HG02763 (cell line): ENCODE measurements at regions not wholly inside any gene's neighbourhood (a gene's known extent, or its start where the extent isn't known, plus 50 kb on each side); places are given as distances from the start of the nearest gene placed in this dataset.

Experiments
- ATAC-seq: cut with Tn5 transposase; IDR thresholded peaks from one replicate; pipeline ENCODE4 v1.9.1; 2021; ENCODE audit warnings: mild to moderate bottlenecking, moderate library complexity; ENCODE audit not compliant: unreplicated experiment

- no peak for ATAC-seq
Observed at GRCh38 chr1:198472997-198473396, 67.5 kb downstream of the ATP6V1G3 start.

DNA sequence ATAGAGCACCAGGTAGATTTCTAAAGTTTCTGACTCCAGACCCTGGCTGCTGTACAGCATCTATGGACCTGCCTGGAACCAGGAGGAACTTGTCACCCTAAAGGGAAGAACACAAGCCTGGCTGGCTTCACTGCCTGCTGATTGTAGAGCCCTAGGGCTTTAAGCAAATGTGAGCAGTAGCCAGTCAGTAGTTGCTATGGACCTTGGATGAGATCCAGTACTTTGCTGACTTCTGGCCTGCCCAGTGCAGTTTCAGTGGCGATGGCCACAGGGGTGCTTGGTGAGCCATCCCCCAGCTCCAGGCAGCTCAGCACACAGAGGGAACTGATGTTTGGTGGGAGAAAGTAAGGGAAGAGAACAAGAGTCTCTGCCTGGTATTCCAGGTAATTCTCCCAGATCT is 68.4 kb downstream of the ATP6V1G3 start:
- ATAC-seq, result no peak

DNA sequence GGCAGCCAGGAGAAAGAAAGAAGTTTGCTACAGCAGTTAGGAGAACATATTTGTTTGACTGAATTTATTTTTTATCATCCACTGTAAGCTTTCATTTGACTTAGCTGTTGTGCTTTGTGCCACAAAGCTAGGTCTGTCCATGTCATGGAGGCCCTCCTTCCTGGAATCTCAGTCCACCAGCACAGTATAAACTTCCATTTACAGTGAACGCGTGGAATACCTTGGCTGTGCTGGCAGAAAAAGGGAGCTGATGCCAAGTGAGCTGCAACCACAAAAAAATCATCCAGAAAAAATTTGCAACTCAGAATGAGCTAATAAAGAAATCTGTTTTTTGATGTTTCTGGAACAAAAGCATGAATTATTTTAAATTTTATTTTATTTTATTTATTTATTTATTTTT is 72.6 kb downstream of the ATP6V1G3 start:
- no peak for ATAC-seq

- no peak for ATAC-seq
Observed at GRCh38 chr1:198467342-198467741, 73.1 kb downstream of the ATP6V1G3 start.

GRCh38 chr1:198465201-198466144 is 75.0 kb downstream of the ATP6V1G3 start:
- peak; percentile 65 for ATAC-seq

DNA sequence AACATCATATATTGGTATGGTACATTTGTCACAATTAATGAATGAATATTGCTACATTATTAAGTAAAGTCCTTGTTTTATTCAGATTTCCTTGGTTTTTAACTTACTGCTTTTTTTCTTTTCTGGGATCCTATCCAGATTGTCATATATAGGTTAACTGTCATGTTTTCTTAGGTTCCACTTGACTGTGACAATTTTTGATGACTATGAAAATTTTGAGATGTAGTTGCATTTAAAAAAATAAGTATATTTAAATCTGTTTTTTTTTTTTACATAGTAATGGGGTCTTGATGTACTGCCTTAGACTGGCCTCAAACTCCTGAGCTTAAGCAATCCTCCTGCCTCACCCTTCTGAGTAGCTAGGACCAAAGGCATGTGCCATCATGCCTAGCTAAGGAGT is 76.8 kb downstream of the ATP6V1G3 start:
- ATAC-seq, result no peak

GRCh38 chr1:198462365-198463019 is 78.0 kb downstream of the ATP6V1G3 start:
- no peak for ATAC-seq

- no peak for ATAC-seq
Observed at GRCh38 chr1:198455966-198456365, 84.5 kb downstream of the ATP6V1G3 start.

- ATAC-seq, result no peak
Observed at GRCh38 chr1:198449727-198450433, 90.6 kb downstream of the ATP6V1G3 start.

DNA sequence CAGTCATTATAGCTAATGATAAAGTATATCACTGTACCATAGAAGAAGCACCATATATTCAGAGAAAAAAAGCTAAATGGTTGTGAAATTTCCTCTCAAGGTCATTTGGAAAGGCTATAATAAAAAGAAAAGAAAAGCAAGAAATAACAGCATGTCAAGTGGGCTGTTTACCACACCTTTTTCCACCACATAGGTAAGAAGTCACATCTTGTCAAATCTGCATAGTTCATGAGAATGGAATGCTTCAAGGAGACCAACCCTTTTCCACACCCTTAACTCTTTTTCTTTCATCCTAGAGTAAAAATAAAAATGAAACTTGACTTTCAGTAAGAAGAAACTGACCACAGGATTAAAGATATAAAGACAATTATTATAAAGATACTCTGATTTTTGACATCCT is 91.2 kb downstream of the ATP6V1G3 start:
- ATAC-seq, result no peak

DNA sequence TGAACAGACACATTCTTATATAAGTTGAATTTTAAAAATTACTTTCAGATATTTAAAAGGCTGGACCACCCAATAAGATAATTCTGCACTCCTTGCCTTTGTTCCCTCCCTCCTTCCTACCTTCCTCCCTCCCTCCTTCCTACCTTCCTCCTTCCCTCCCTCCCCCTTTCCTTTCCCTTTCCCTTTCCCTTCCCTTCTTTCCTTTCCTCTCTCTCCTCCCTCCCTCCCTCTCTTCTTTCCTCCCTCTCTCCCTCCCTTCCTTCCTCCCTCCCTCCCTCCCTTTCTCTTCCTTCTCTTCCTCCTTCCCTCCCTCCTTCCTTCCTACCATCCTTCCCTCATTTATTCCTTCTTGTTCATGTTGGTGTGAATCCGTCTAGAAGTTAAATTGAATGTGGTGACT is 93.0 kb downstream of the ATP6V1G3 start:
- no peak for ATAC-seq

- ATAC-seq, result no peak
Observed at GRCh38 chr1:198445872-198446271, 94.6 kb downstream of the ATP6V1G3 start.

GRCh38 chr1:198444792-198445191 is 95.7 kb downstream of the ATP6V1G3 start:
- ATAC-seq, result no peak

DNA sequence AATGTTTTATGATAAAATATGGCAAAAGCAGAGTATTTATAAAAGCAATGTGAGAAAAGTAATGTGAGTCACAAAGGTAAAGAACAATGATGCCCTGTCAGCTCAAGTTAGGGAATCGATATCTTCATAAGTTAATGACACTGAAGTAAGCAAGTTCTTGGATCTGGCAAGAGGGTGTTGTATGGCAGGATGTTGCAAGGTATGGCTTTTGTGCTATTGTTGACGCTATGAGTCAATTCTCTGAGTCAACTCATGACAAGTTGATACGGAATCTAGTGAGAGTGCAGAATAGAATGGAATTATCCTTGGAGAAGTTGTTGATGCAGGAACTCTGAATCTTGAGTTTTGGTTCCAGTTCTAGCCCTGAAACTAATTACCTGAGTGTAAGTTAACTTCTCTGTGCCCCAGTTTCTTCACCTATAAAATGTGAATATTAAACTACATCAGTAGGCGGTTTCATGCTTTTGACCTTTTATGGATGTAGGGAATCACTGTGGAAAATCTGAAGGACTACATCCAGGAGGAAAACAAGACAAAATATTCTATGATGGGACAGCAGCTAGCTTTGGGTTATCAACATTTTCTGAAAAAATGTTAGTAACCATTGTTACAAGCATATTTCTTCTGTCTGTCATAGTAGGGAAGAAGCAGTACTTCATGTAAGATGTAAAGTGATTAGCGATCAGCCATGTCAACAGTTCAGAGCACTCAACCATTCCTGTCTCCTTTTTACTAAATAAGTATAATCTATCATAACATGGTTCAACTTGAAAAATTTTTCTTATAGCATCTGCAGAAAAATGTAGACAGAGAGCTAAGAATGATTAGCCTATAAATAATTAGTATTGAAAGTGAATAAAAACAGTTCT is 96.9 kb downstream of the ATP6V1G3 start:
- no peak for ATAC-seq

GRCh38 chr1:198440842-198441241 is 99.6 kb downstream of the ATP6V1G3 start:
- ATAC-seq, result no peak

GRCh38 chr1:198437332-198437731 is 103.1 kb downstream of the ATP6V1G3 start:
- ATAC-seq, result no peak

GRCh38 chr1:198436276-198436675 is 104.2 kb downstream of the ATP6V1G3 start:
- no peak for ATAC-seq

DNA sequence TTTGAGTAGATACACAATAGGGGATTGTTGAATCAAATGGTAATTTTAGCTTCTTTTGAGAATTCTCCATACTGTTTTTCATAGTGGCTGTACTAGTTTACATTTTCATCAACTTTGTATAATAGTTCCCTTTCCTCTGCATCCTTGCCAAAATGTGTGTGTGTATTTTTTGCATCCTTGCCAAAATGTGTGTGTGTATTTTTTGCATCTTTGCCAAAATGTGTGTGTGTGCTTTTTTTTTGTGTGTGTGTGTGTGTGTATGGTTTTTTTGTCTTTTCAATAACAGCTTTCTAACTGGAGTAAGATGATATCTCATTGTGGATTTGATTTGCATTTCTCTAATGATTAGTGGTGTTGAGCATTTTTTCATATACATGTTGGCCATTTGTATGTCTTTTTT is 105.4 kb downstream of the ATP6V1G3 start:
- no peak for ATAC-seq

GRCh38 chr1:198424441-198424840 is 116.0 kb downstream of the ATP6V1G3 start:
- no peak for ATAC-seq

DNA sequence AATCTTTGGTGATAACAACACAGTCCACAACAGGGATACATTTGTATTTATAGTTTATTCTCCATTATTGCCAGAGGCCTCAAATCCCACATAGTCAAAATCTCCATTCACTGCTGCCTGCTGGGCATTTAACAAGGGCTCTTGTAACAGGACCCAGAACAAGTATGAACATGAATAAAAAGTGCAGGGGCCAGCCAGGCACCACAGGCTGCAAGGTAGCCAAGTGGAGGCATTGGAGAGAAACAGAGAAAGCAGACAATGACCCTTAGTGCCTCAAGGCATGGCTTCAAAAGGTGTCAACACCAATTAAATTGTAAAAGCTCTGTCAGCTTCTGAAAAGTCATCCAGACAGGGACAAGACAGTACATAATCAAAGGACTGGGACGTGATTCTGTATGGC is 116.8 kb downstream of the ATP6V1G3 start:
- ATAC-seq, result no peak

GRCh38 chr1:198417039-198417438 is 123.4 kb downstream of the ATP6V1G3 start:
- no peak for ATAC-seq
